ENCODE measurements at regions not wholly inside any gene's neighbourhood (a gene's known extent, or its start where the extent isn't known, plus 50 kb on each side); places are given as distances from the start of the nearest gene placed in this dataset.

- TF ChIP-seq ELF1 (IDR thresholded peaks at IDR 0.05; ENCODE audit: borderline replicate concordance, low read depth), result no peak
- no peak for TF ChIP-seq POLR2AphosphoS5 (IDR thresholded peaks at IDR 0.05; ENCODE audit: low read depth, low read length)
- TF ChIP-seq, protein P1, sequence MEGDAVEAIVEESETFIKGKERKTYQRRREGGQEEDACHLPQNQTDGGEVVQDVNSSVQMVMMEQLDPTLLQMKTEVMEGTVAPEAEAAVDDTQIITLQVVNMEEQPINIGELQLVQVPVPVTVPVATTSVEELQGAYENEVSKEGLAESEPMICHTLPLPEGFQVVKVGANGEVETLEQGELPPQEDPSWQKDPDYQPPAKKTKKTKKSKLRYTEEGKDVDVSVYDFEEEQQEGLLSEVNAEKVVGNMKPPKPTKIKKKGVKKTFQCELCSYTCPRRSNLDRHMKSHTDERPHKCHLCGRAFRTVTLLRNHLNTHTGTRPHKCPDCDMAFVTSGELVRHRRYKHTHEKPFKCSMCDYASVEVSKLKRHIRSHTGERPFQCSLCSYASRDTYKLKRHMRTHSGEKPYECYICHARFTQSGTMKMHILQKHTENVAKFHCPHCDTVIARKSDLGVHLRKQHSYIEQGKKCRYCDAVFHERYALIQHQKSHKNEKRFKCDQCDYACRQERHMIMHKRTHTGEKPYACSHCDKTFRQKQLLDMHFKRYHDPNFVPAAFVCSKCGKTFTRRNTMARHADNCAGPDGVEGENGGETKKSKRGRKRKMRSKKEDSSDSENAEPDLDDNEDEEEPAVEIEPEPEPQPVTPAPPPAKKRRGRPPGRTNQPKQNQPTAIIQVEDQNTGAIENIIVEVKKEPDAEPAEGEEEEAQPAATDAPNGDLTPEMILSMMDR (IDR thresholded peaks at IDR 0.05 in 2 of 3, conservative IDR thresholded peaks at IDR 0.05 in 1 of 3; ENCODE audit: borderline replicate concordance in 1 of 3, insufficient read depth in 1 of 3, low read depth in 2 of 3, low read length in 2 of 3), result no peak
- TF ChIP-seq, protein P2, sequence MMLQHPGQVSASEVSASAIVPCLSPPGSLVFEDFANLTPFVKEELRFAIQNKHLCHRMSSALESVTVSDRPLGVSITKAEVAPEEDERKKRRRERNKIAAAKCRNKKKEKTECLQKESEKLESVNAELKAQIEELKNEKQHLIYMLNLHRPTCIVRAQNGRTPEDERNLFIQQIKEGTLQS (IDR thresholded peaks at IDR 0.05), result no peak
- TF ChIP-seq POLR2A (IDR thresholded peaks at IDR 0.05; ENCODE audit: borderline replicate concordance, extremely low read depth, insufficient read depth, insufficient read length), result no peak
- no peak for TF ChIP-seq YY1 (IDR thresholded peaks at IDR 0.05; ENCODE audit: extremely low read depth, insufficient replicate concordance, low read depth, low read length)
- TF ChIP-seq, protein P3, sequence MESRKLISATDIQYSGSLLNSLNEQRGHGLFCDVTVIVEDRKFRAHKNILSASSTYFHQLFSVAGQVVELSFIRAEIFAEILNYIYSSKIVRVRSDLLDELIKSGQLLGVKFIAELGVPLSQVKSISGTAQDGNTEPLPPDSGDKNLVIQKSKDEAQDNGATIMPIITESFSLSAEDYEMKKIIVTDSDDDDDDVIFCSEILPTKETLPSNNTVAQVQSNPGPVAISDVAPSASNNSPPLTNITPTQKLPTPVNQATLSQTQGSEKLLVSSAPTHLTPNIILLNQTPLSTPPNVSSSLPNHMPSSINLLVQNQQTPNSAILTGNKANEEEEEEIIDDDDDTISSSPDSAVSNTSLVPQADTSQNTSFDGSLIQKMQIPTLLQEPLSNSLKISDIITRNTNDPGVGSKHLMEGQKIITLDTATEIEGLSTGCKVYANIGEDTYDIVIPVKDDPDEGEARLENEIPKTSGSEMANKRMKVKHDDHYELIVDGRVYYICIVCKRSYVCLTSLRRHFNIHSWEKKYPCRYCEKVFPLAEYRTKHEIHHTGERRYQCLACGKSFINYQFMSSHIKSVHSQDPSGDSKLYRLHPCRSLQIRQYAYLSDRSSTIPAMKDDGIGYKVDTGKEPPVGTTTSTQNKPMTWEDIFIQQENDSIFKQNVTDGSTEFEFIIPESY (IDR thresholded peaks at IDR 0.05; ENCODE audit: extremely low read depth, insufficient replicate concordance, low read length), result no peak
- TF ChIP-seq, protein P4, sequence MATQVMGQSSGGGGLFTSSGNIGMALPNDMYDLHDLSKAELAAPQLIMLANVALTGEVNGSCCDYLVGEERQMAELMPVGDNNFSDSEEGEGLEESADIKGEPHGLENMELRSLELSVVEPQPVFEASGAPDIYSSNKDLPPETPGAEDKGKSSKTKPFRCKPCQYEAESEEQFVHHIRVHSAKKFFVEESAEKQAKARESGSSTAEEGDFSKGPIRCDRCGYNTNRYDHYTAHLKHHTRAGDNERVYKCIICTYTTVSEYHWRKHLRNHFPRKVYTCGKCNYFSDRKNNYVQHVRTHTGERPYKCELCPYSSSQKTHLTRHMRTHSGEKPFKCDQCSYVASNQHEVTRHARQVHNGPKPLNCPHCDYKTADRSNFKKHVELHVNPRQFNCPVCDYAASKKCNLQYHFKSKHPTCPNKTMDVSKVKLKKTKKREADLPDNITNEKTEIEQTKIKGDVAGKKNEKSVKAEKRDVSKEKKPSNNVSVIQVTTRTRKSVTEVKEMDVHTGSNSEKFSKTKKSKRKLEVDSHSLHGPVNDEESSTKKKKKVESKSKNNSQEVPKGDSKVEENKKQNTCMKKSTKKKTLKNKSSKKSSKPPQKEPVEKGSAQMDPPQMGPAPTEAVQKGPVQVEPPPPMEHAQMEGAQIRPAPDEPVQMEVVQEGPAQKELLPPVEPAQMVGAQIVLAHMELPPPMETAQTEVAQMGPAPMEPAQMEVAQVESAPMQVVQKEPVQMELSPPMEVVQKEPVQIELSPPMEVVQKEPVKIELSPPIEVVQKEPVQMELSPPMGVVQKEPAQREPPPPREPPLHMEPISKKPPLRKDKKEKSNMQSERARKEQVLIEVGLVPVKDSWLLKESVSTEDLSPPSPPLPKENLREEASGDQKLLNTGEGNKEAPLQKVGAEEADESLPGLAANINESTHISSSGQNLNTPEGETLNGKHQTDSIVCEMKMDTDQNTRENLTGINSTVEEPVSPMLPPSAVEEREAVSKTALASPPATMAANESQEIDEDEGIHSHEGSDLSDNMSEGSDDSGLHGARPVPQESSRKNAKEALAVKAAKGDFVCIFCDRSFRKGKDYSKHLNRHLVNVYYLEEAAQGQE (IDR thresholded peaks at IDR 0.05; ENCODE audit: low read depth), result no peak
- TF ChIP-seq FOSL1 (IDR thresholded peaks at IDR 0.05; ENCODE audit: low read depth), result no peak
- TF ChIP-seq EZH2phosphoT487 (IDR thresholded peaks at IDR 0.05; ENCODE audit: borderline replicate concordance), result no peak
- no peak for TF ChIP-seq EZH2 (IDR thresholded peaks at IDR 0.05)
Observed at GRCh38 chr9:129524582-129525270, 96.2 kb downstream of the C9orf50 start.
